GM23338 (cell line): ENCODE measurements at regions not wholly inside any gene's neighbourhood (a gene's known extent, or its start where the extent isn't known, plus 50 kb on each side); places are given as distances from the start of the nearest gene placed in this dataset.

Experiments
- ATAC-seq: fragments of 200-7000 bp; cut with Tn5 transposase; 3 replicates; pipeline ENCODE4 v1.9.1; 2020
- DNase-seq: peaks from one replicate; pipeline ENCODE4 v3.0.0-alpha.2; 2015; ENCODE audit warnings: low spot score
- H2AFZ ChIP-seq: fragments of 200-600 bp; sonication (generic); 2 replicates; pipeline ENCODE4 v1.8.0; 2016; ENCODE audit warnings: antibody characterized with exemption, mild to moderate bottlenecking, moderate library complexity
- H3F3A ChIP-seq: fragments of 200-600 bp; sonication (generic); replicated peaks from 2 replicates; pipeline ENCODE4 v1.8.0; 2017; ENCODE audit warnings: antibody characterized with exemption, mixed run types, low read depth
- H3K27ac ChIP-seq: fragments of 200-600 bp; sonication (generic); 2 replicates; pipeline ENCODE4 v1.6.1; 2016; ENCODE audit warnings: low read depth
- H3K27me3 ChIP-seq: fragments of 200-600 bp; sonication (generic); 2 replicates; pipeline ENCODE4 v1.8.0; 2016; ENCODE audit warnings: mild to moderate bottlenecking, mixed run types, moderate library complexity; ENCODE audit not compliant: insufficient read depth
- H3K36me3 ChIP-seq: fragments of 200-600 bp; sonication (generic); 2 replicates; pipeline ENCODE4 v1.8.0; 2016; ENCODE audit warnings: mild to moderate bottlenecking; ENCODE audit not compliant: insufficient read depth
- H3K4me1 ChIP-seq: fragments of 200-600 bp; sonication (generic); 2 replicates; pipeline ENCODE4 v1.8.0; 2016; ENCODE audit warnings: mild to moderate bottlenecking, moderate library complexity; ENCODE audit not compliant: insufficient read depth
- H3K4me2 ChIP-seq: fragments of 200-600 bp; sonication (generic); 2 replicates; pipeline ENCODE4 v1.7.1; 2017; ENCODE audit warnings: mixed run types
- H3K4me3 ChIP-seq: fragments of 200-600 bp; sonication (generic); 2 replicates; pipeline ENCODE4 v1.6.1; 2016; ENCODE audit warnings: mixed run types
- H3K79me2 ChIP-seq: fragments of 200-600 bp; sonication (generic); replicated peaks from 2 replicates; pipeline ENCODE4 v1.8.0; 2017; ENCODE audit warnings: mild to moderate bottlenecking; ENCODE audit not compliant: insufficient read depth
- H3K9me2 ChIP-seq: fragments of 200-600 bp; sonication (generic); 2 replicates; pipeline ENCODE4 v1.8.0; 2017; ENCODE audit not compliant: insufficient read depth
- H4K20me1 ChIP-seq: fragments of 200-600 bp; sonication (generic); replicated peaks from 2 replicates; pipeline ENCODE4 v1.8.0; 2017; ENCODE audit warnings: mild to moderate bottlenecking; ENCODE audit not compliant: insufficient read depth
- H3K27ac Mint-ChIP-seq: 2 replicates; pipeline ENCODE4 v1.8.0; 2020; ENCODE audit warnings: inconsistent platforms, mild to moderate bottlenecking, moderate library complexity, mixed read lengths
- H3K27me3 Mint-ChIP-seq: 3 replicates; pipeline ENCODE4 v1.8.0; 2022; ENCODE audit warnings: low read depth, mild to moderate bottlenecking, moderate library complexity, mixed read lengths, inconsistent platforms; ENCODE audit not compliant: insufficient read depth, poor library complexity
- H3K36me3 Mint-ChIP-seq: 3 replicates; pipeline ENCODE4 v1.8.0; 2021; ENCODE audit warnings: low read depth, mild to moderate bottlenecking, inconsistent platforms, moderate library complexity, mixed read lengths
- H3K4me1 Mint-ChIP-seq: 3 replicates; pipeline ENCODE4 v1.8.0; 2020; ENCODE audit warnings: mild to moderate bottlenecking, inconsistent platforms, mixed read lengths
- H3K4me3 Mint-ChIP-seq: 3 replicates; pipeline ENCODE4 v1.8.0; 2021; ENCODE audit warnings: moderate library complexity, mild to moderate bottlenecking, inconsistent platforms, mixed read lengths
- H3K9me3 Mint-ChIP-seq: 3 replicates; pipeline ENCODE4 v1.8.0; 2020; ENCODE audit warnings: moderate library complexity, mild to moderate bottlenecking, inconsistent platforms, mixed read lengths
- CREB1 ChIP-seq: fragments of 250-450 bp; sonication (Bioruptor Pico); IDR thresholded peaks from 2 replicates; pipeline ENCODE4 v1.5.0; 2020; ENCODE audit warnings: low read depth, mild to moderate bottlenecking, moderate library complexity
- CTCF ChIP-seq, 2 experiments: fragments of 200-600 bp in 1 of 2; sonication (generic) in 1 of 2; conservative IDR thresholded peaks; 2 replicates each; pipeline versions ENCODE4 v1.5.1 to v1.6.1; 2016 to 2017; ENCODE audit warnings: antibody characterized with exemption in 2 of 2, low read depth in 2 of 2, mild to moderate bottlenecking in 2 of 2, moderate library complexity in 1 of 2
- EZH2 ChIP-seq: fragments of 200-600 bp; sonication (generic); IDR thresholded peaks from one replicate; pipeline ENCODE4 v1.8.0; 2017; ENCODE audit warnings: antibody characterized with exemption, mild to moderate bottlenecking, low read depth; ENCODE audit not compliant: unreplicated experiment
- EZH2phosphoT487 ChIP-seq: fragments of 200-600 bp; sonication (generic); IDR thresholded peaks from one replicate; pipeline ENCODE4 v1.8.1; 2018; ENCODE audit warnings: antibody characterized with exemption; ENCODE audit not compliant: unreplicated experiment
- JUNB ChIP-seq: IDR thresholded peaks from one replicate; pipeline ENCODE4 v1.6.1; 2016; ENCODE audit warnings: antibody characterized with exemption; ENCODE audit not compliant: unreplicated experiment
- NANOG ChIP-seq: IDR thresholded peaks from 2 replicates; pipeline ENCODE4 v1.6.1; 2016; ENCODE audit warnings: antibody characterized with exemption, borderline replicate concordance
- POLR2AphosphoS5 ChIP-seq: IDR thresholded peaks from 2 replicates; pipeline ENCODE4 v1.6.1; 2016; ENCODE audit warnings: antibody characterized with exemption, low read depth
- REST ChIP-seq: IDR thresholded peaks from one replicate; pipeline ENCODE4 v1.6.1; 2018; ENCODE audit warnings: antibody characterized with exemption; ENCODE audit not compliant: unreplicated experiment
- STAT1 ChIP-seq: IDR thresholded peaks from one replicate; pipeline ENCODE4 v1.6.1; 2016; ENCODE audit warnings: antibody characterized with exemption; ENCODE audit not compliant: unreplicated experiment
- ZNF114 ChIP-seq: fragments of 250-450 bp; sonication (Bioruptor Pico); IDR thresholded peaks from 2 replicates; pipeline ENCODE4 v1.5.0; 2020; ENCODE audit warnings: mild to moderate bottlenecking, moderate library complexity
- ZNF331 ChIP-seq: fragments of 250-450 bp; sonication (Bioruptor Pico); IDR thresholded peaks from 2 replicates; pipeline ENCODE4 v1.5.0; 2020; ENCODE audit warnings: low read depth, mild to moderate bottlenecking, moderate library complexity
- ZNF462 ChIP-seq: fragments of 250-450 bp; sonication (Bioruptor Pico); IDR thresholded peaks from 2 replicates; pipeline ENCODE4 v1.5.0; 2020; ENCODE audit warnings: mild to moderate bottlenecking, moderate library complexity
- TF ChIP-seq, protein P1 (sequence below): IDR thresholded peaks from 2 replicates; pipeline ENCODE4 v1.6.1; 2016; ENCODE audit warnings: antibody characterized with exemption

GRCh38 chr12:68476794-68477193 is 133.9 kb upstream of the RAP1B start:
- no peaks in the 10 kb centered on the region for H3K36me3 Mint-ChIP-seq
- Histone ChIP-seq H3K27ac (no peak overlapping the region), H4K20me1 (no peaks in the 10 kb centered on the region), H3K9me2 (no peaks in the 10 kb centered on the region), H3K27me3 (no peaks in the 10 kb centered on the region), H2AFZ (no peak overlapping the region), H3K79me2 (no peaks in the 10 kb centered on the region), H3K36me3 (no peaks in the 10 kb centered on the region), H3K4me3 (no peak overlapping the region), H3K4me1 (no peaks in the 10 kb centered on the region), H3K4me2 (no peak overlapping the region), H3F3A (no peaks in the 10 kb centered on the region)
- no peaks in the 10 kb centered on the region for H3K27me3 Mint-ChIP-seq
- H3K4me1 Mint-ChIP-seq, result peaks cover 6% of the 10 kb centered on the region; the same call in 2 of the 3 replicates
- no peak for DNase-seq
- H3K9me3 Mint-ChIP-seq, result peaks cover 7% of the 10 kb centered on the region; the same call in 1 of the 3 replicates
- TF ChIP-seq ZNF114 (CRISPR knock-in tag), result no peak
- no peak for TF ChIP-seq ZNF462 (CRISPR knock-in tag)
- TF ChIP-seq, protein P1, sequence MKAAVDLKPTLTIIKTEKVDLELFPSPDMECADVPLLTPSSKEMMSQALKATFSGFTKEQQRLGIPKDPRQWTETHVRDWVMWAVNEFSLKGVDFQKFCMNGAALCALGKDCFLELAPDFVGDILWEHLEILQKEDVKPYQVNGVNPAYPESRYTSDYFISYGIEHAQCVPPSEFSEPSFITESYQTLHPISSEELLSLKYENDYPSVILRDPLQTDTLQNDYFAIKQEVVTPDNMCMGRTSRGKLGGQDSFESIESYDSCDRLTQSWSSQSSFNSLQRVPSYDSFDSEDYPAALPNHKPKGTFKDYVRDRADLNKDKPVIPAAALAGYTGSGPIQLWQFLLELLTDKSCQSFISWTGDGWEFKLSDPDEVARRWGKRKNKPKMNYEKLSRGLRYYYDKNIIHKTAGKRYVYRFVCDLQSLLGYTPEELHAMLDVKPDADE, result no peak
- no peak for TF ChIP-seq POLR2AphosphoS5
- TF ChIP-seq ZNF331 (CRISPR knock-in tag), result no peak
- no peak for TF ChIP-seq REST
- TF ChIP-seq CTCF (conservative IDR thresholded peaks at IDR 0.05; ENCODE audit: low read depth in 2 of 2), result no peak
- TF ChIP-seq EZH2, result no peak
- TF ChIP-seq CREB1 (CRISPR knock-in tag), result no peak
- no peak for TF ChIP-seq EZH2phosphoT487
- no peak for TF ChIP-seq NANOG
- TF ChIP-seq STAT1, result no peak
- no peak for TF ChIP-seq JUNB
- H3K27ac Mint-ChIP-seq, result no peak overlapping the region
- no peak overlapping the region for H3K4me3 Mint-ChIP-seq
- ATAC-seq, result no peak
